ENCODE measurements at regions not wholly inside any gene's neighbourhood (a gene's known extent, or its start where the extent isn't known, plus 50 kb on each side); places are given as distances from the start of the nearest gene placed in this dataset.

- TF ChIP-seq CTCF (conservative IDR thresholded peaks at IDR 0.05; ENCODE audit: low read depth in 2 of 2) (no peak), POLR2AphosphoS5 (IDR thresholded peaks at IDR 0.05; ENCODE audit: low read depth) (no peak), JUNB (IDR thresholded peaks at IDR 0.05; ENCODE audit: unreplicated experiment) (no peak), EZH2phosphoT487 (IDR thresholded peaks at IDR 0.05; ENCODE audit: unreplicated experiment) (no peak), ZNF114 (CRISPR knock-in tag; IDR thresholded peaks at IDR 0.05) (no peak), EZH2 (IDR thresholded peaks at IDR 0.05; ENCODE audit: low read depth, unreplicated experiment) (no peak), ZNF331 (CRISPR knock-in tag; IDR thresholded peaks at IDR 0.05; ENCODE audit: low read depth) (no peak), STAT1 (IDR thresholded peaks at IDR 0.05; ENCODE audit: unreplicated experiment) (no peak), CREB1 (CRISPR knock-in tag; IDR thresholded peaks at IDR 0.05; ENCODE audit: low read depth) (no peak)
- TF ChIP-seq, protein P1, sequence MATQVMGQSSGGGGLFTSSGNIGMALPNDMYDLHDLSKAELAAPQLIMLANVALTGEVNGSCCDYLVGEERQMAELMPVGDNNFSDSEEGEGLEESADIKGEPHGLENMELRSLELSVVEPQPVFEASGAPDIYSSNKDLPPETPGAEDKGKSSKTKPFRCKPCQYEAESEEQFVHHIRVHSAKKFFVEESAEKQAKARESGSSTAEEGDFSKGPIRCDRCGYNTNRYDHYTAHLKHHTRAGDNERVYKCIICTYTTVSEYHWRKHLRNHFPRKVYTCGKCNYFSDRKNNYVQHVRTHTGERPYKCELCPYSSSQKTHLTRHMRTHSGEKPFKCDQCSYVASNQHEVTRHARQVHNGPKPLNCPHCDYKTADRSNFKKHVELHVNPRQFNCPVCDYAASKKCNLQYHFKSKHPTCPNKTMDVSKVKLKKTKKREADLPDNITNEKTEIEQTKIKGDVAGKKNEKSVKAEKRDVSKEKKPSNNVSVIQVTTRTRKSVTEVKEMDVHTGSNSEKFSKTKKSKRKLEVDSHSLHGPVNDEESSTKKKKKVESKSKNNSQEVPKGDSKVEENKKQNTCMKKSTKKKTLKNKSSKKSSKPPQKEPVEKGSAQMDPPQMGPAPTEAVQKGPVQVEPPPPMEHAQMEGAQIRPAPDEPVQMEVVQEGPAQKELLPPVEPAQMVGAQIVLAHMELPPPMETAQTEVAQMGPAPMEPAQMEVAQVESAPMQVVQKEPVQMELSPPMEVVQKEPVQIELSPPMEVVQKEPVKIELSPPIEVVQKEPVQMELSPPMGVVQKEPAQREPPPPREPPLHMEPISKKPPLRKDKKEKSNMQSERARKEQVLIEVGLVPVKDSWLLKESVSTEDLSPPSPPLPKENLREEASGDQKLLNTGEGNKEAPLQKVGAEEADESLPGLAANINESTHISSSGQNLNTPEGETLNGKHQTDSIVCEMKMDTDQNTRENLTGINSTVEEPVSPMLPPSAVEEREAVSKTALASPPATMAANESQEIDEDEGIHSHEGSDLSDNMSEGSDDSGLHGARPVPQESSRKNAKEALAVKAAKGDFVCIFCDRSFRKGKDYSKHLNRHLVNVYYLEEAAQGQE (IDR thresholded peaks at IDR 0.05; ENCODE audit: unreplicated experiment), result no peak
- TF ChIP-seq, protein P2, sequence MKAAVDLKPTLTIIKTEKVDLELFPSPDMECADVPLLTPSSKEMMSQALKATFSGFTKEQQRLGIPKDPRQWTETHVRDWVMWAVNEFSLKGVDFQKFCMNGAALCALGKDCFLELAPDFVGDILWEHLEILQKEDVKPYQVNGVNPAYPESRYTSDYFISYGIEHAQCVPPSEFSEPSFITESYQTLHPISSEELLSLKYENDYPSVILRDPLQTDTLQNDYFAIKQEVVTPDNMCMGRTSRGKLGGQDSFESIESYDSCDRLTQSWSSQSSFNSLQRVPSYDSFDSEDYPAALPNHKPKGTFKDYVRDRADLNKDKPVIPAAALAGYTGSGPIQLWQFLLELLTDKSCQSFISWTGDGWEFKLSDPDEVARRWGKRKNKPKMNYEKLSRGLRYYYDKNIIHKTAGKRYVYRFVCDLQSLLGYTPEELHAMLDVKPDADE (IDR thresholded peaks at IDR 0.05), result no peak
Observed at GRCh38 chr4:156290811-156291210, 337.1 kb upstream of the CTSO start.

All from GM23338 (cell line).